HG03103 (cell line): ENCODE measurements at regions not wholly inside any gene's neighbourhood (a gene's known extent, or its start where the extent isn't known, plus 50 kb on each side); places are given as distances from the start of the nearest gene placed in this dataset.
"Not testable (repeated sequence)": the region's sequence is repeated elsewhere in the genome, so short reads cannot be mapped to it uniquely, and the experiment has no call there.

ENCODE experiments used
- ATAC-seq: cut with Tn5 transposase; IDR thresholded peaks from one replicate; pipeline ENCODE4 v1.9.1; 2021; ENCODE audit warnings: low read depth; ENCODE audit not compliant: unreplicated experiment

DNA sequence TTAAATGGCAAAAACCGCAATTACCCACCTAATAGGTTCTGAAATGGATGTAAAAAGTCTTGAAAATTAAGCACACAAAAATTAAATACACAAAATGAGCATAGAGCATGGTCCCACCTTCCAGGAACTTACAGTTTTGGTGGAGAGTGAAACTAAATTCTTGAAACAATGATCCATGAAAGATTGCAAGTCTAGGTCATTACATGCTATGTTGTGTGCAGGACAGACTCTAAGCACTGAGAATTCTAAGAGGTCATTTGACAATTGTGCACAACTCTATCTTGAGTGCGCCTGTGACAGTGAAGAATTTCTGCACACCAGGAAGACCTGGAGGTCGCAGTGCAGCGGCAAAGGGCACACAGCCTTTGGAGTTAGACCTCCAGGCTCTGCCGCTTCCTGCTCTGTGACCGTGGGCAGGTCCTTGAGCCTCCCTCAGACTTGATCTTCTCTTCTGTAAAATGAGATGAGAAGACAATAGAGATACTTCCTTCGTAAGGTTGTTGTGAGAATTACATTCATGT, 153.3 kb upstream of the TPM1 start:
- ATAC-seq: no peak

DNA sequence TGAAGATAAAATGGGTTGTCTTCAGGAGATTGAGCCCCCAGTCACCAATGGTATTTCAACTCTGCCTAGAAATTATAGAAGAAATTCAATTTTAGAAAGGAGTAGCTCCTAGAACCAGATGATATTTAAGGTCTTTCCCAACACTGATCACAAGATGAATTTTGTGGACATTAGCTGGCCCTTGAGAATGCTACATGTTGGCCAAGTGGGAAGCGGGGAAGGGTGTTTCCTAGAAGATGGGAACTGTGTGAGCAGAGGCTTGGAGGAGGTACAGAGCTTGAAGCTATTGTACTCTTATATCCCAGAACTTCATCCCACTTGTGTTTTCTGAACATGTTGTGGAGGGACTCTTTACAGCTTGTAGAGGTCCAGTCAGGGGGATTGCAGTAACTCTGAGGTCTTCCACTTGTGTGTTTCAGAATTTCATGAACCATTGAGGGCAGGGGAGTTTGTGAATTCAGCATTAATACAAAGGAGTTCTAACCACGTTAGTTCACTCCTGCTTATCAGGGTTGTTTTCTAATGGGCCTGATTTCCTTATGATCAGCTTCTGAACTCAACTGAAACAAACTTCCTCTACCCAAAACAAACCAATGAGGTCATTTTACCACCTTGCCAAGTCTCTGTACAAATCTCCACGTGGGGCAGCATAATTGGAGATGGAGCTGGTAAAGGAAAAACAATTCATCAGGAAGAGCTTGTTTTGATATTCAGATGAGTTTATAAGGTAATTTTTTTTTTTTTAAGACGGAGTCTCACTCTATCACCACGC, 152.6 kb upstream of the TPM1 start:
- ATAC-seq: no peak

GRCh38 chr15:62894322-62895085, 148.0 kb upstream of the TPM1 start:
- ATAC-seq: no peak

DNA sequence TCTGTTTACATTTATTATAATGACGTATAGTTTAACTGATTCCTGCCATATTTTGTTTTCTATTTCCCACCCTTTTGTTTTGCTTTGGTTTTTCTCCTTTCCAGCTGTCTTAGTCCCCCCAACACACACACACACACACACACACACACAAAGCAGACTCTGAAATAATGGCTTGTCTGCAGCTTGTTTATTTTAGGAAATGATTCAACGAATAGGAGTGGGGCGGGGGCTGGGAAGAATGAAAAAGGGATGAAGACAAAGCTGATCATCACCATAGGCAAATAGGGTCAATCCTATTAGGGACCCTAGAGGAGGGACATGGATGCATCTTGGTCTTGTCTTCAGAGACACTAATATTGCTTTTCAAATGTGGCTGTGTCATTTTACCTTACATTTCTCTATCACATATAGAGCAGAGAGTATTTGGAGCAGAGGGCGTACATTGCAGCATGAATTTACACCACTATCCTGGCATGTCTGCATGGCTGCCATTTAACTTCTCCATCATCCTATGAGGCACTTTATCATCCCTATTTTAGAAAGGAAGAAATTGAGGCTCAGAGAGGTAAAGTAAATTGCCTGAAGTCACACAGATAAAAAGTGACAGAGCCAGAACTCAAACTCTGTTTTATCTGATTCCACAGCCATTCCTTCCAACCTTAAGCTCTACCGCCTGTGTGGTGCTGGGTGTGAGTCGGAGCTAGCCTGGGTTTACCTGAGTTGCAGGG, 147.2 kb upstream of the TPM1 start:
- no peak for ATAC-seq

GRCh38 chr15:62895905-62896316, 146.6 kb upstream of the TPM1 start:
- no peak for ATAC-seq

- ATAC-seq: no peak
These were observed 146.1 kb upstream of the TPM1 start for GRCh38 chr15:62896380-62896866.

DNA sequence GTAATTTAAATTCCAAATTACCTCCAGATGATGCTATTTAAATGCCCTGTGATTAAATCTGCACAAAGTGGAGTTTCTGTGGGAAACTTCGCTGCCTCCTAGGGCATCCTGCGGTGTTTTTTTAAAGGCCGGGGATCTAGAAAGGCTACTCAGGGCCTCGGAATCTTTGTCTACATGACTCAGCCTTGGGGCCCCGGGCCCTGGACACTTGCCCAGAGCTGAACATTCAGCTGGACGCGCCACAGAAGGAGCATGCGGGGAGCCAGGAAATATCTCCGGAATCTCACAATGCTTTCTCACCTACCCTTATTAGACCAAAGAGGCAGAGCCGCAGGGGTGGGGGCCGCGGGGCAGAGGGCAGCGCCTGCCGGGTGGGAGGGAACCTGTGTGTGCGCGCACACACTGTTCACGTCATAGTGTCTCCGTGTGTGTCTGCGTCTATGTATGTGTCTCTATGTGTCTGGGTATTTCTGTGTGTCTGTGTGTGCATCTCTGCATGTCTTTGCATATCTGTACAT, 145.5 kb upstream of the TPM1 start:
- ATAC-seq: no peak

DNA sequence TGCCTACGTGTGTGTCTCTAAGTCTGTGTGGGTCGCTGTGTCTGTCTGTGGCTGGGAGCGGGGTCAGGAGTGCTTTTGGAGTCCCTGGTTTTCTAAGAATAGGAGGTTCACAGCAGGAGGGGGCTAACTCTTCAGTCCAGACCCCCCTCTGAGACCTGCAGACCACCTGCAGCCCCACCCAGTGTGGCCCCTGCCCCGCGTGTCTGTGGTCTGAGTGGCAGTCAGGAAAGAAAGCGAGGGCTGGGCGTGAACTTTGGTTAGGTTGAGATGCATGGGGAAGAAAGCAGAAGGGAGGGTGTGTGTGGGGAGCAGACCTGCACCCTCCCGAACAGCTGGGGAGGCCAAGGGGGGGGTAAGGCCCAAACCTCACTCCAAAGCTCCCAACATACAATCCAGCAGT, 144.9 kb upstream of the TPM1 start:
- no peak for ATAC-seq

DNA sequence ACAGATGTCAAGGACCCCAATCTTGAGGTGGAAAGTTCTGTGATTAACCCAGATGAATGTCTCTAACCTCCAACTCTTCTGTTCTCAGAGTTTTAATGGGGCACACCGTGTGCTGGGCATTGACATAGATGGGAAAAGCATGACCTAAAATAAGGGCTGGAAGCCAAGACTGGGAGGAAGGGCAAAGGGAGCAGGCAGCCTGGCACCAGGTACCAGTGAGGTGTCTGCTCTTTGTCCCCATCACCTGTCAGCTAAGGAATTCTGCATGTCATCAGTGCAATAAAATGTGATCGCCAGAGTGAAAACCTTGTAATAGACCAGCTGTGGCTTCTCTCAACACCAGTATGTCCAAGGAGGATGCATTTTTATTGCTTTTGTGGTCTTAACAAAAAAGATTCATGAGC, 143.5 kb upstream of the TPM1 start:
- no peak for ATAC-seq

GRCh38 chr15:62900071-62900802, 142.3 kb upstream of the TPM1 start:
- ATAC-seq: no peak

- ATAC-seq: no peak
These were observed 141.5 kb upstream of the TPM1 start for GRCh38 chr15:62901087-62901486.

DNA sequence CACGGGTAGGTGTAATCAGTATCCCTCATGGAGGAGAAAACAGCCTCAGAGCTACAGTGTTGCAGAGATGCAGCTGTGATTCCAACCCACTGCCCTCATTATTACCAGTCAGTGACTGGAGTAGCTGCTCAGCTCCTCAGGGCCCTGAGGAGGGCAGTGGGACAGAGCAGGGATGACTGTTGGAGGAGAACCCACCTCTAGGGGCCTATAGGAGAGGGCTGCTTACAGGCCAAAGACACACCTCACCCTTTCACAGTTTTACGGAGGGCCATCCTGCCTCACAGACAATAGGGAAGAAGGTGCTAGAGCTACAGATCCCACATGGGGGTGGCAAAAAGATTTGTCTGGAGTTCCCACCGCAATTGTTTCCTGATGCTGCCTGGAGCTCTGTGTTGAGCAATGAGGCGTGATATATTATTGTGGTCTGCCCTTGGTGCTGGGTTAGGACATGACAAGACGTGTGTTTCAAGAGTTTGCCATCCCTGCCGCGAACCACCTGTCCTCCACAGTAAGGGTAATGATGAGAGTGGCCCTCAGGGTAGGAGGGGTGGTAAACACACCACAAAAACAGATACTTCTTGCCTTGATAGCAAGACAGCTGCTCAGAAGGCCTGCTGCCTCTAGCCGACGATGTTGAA, 140.5 kb upstream of the TPM1 start:
- no peak for ATAC-seq

DNA sequence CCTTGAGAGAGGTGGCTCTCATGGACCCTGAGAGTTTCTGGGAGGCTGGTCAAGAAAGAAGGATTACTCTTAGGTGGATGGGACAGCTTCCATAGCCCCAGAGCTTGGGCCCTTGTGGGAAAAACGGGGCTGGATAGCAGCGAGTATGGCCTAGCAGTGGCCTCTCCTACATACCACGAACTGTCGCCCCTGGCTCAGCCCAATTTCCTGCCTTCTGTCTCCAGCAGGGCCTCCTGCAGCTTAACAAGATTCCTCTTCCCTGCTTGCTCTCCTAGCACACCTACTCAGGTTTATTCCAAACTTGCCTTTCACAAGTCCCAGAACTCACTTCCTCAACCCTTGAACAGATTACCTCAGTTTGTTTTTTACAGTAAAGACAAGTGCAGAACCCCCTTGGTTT, 139.7 kb upstream of the TPM1 start:
- no peak for ATAC-seq

DNA sequence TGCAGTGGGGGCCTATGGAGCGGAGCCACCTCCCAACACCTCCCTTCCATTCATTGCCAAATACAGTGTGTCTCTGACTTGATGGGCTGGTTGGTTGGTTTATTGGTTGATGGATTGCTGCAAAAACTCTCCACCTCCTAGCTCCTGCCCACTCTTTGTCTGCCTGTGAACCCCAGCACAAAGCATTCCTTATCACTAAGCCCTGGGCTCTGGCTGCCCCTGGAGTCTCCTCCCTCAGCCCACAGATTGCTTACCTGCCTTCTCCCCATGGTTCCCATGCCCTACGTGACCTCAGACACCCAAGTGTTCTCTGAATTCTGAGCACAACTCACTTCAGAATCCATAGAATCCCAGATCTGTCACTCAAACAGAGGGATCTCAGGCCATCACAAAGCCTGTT, 139.1 kb upstream of the TPM1 start:
- no peak for ATAC-seq

DNA sequence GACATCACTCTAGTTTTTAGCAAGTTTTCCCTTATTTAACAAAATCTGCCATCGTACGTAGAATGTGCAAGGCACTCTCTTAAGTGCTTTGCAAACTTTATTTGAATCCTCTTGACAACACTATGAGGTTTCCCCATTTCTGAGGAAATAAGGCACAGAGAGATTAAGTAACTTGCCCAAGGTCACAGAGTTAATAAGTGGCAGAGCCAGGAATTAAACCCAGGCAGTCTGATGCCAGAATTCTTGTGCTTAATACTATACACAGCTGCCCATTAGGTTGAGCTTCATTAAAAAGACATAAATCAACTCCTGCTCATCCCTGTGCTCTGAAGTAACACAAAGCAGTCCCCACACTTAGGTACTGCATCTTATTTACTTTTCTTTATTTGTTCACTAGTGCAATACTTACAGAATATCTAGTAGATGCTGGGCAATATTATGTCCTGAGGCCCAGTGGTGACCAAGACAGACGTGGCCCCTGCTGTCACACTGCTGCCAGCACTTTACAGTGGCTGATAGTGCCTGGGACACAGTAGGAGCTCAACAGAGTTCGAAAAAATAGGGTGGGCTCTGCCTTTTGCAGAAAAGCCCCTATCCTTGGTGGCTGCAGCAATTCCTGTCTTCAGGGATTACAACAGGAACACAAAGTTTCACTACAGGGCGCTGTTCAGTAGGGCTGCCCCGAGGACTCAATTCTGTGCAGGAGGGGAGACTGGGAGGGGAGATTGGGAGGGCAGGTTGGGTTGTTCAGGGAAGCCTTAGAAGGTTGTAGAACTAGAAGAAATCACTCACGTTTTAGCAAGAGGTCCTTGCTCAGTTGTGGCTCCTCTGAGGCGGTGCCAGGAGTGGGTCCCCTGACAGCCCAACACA, 138.3 kb upstream of the TPM1 start:
- no peak for ATAC-seq

GRCh38 chr15:62906627-62907026, 135.9 kb upstream of the TPM1 start:
- no peak for ATAC-seq

DNA sequence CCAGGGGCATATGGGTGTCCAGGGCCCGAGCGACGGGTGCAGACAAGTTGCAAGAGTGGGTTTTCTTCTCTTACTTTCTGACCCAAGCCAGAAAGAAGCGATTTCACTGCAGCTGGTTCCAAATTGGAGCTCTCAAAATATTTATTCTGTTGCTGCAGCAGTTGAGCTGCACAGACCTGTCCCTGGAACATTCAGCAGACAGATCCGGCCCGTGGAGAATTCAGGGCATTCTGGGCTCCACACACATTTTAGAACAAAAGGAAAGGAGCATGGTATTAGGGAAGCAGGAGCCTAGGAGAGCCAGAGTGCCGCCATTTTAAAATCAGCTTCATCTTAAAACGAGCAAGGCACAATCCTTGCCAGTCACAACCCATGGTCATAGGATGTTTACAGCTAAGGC, 135.3 kb upstream of the TPM1 start:
- ATAC-seq: no peak

GRCh38 chr15:62908341-62908740, 134.2 kb upstream of the TPM1 start:
- not testable (repeated sequence) for ATAC-seq

- no peak for ATAC-seq
These were observed 133.3 kb upstream of the TPM1 start for GRCh38 chr15:62909257-62909656.
